ENCODE measurements at regions not wholly inside any gene's neighbourhood (a gene's known extent, or its start where the extent isn't known, plus 50 kb on each side); places are given as distances from the start of the nearest gene placed in this dataset.

GRCh38 chr5:57680686-57681085, 198.1 kb upstream of the ACTBL2 start:
- no peak for TF ChIP-seq CTCF (IDR thresholded peaks at IDR 0.05; ENCODE audit: insufficient read depth, low read length, missing control alignments)
- no peak overlapping the region for H3K4me3 ChIP-seq (ENCODE audit: low read depth, low read length)
- DNase-seq (ENCODE audit: low read depth, low spot score): no peak
- ChIA-PET POLR2A (no interaction called here), CTCF (no interaction called here)

GRCh38 chr5:57677235-57677634, 194.6 kb upstream of the ACTBL2 start:
- ChIA-PET CTCF (no interaction called here), POLR2A (no interaction called here)
- no peak for TF ChIP-seq CTCF (IDR thresholded peaks at IDR 0.05; ENCODE audit: insufficient read depth, low read length, missing control alignments)
- H3K4me3 ChIP-seq (ENCODE audit: low read depth, low read length): no peak overlapping the region
- no peak for DNase-seq (ENCODE audit: low read depth, low spot score)

GRCh38 chr5:57676222-57677098, 193.8 kb upstream of the ACTBL2 start:
- no peak overlapping the region for H3K4me3 ChIP-seq (ENCODE audit: low read depth, low read length)
- no peak for DNase-seq (ENCODE audit: low read depth, low spot score)
- ChIA-PET CTCF (interaction anchor here (1.2 to 3.1 kb wide), 2 partner anchors 27 to 379 kb away, joined by 4 to 15 read pairs; no protein-coding TSS in a partner anchor), POLR2A (no interaction called here)
- no peak for TF ChIP-seq CTCF (IDR thresholded peaks at IDR 0.05; ENCODE audit: insufficient read depth, low read length, missing control alignments)

- POLR2A ChIA-PET: no interaction called here
- CTCF ChIA-PET: interaction anchor here (3.1 kb wide), 1 partner anchor 26 kb away, joined by 15 read pairs; no protein-coding TSS in a partner anchor
- H3K4me3 ChIP-seq (ENCODE audit: low read depth, low read length): no peak overlapping the region
- no peak for DNase-seq (ENCODE audit: low read depth, low spot score)
- no peak for TF ChIP-seq CTCF (IDR thresholded peaks at IDR 0.05; ENCODE audit: insufficient read depth, low read length, missing control alignments)
Observed at GRCh38 chr5:57675236-57675635, 192.6 kb upstream of the ACTBL2 start.

GRCh38 chr5:57671371-57671770, 188.8 kb upstream of the ACTBL2 start:
- ChIA-PET CTCF (interaction anchor here (2.0 kb wide), 1 partner anchor 21 kb away, joined by 7 read pairs; no protein-coding TSS in a partner anchor), POLR2A (no interaction called here)
- no peak for TF ChIP-seq CTCF (IDR thresholded peaks at IDR 0.05; ENCODE audit: insufficient read depth, low read length, missing control alignments)
- no peak for DNase-seq (ENCODE audit: low read depth, low spot score)
- H3K4me3 ChIP-seq (ENCODE audit: low read depth, low read length): no peak overlapping the region

- no peak for TF ChIP-seq CTCF (IDR thresholded peaks at IDR 0.05; ENCODE audit: insufficient read depth, low read length, missing control alignments)
- no peak for DNase-seq (ENCODE audit: low read depth, low spot score)
- no peak overlapping the region for H3K4me3 ChIP-seq (ENCODE audit: low read depth, low read length)
- POLR2A ChIA-PET: no interaction called here
- CTCF ChIA-PET: interaction anchor here (1.0 to 2.0 kb wide), 3 partner anchors 10 to 16 kb away, joined by 3 to 10 read pairs (median 3); no protein-coding TSS in a partner anchor
Observed at GRCh38 chr5:57666582-57666981, 184.0 kb upstream of the ACTBL2 start.

Data from AG04449 (cell line).